ENCODE measurements at regions not wholly inside any gene's neighbourhood (a gene's known extent, or its start where the extent isn't known, plus 50 kb on each side); places are given as distances from the start of the nearest gene placed in this dataset.

DNA sequence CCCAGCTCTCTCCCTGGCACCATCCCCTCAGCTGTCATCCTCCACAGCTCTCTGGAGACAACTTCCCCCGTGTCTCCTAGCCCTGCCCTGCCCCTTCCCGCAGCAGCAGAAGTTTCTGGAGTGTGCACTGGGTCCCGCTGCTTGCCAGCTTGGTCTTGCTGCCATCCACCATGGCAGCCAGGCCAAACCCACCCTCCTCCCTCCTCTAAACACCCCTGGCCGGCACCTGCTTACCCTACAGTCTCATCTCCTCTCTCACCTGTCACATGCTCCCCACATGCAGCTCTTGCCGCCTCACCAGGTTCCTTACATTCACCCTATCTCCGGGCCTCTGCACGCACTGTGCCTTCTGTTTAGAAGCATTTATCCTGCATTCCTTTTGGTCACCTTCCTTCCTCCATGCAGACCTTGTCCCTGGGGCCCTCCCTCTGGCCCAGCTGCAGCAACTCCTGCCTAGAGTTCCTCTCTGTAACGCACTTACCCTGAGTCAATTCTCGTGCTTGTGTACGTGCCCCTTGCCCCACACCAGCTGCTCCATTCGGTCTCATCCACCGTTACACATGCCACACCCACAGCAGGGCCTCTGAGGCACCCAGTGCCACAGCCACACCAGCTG, 93.9 kb upstream of the RET start:
- no peak overlapping the region for H4K91ac ChIP-seq (ENCODE audit: insufficient read length, low read depth, low read length)
- H2AK5ac ChIP-seq (ENCODE audit: insufficient read length, low read length), result no peak overlapping the region
- no CpG with 5 or more reads among the region's 12 CpGs for WGBS (ENCODE audit: extremely low coverage, insufficient read length, low lambda C conversion rate)
- H3K79me2 ChIP-seq (ENCODE audit: insufficient read depth, low read length), result no peaks in the 10 kb centered on the region
- H3K79me1 ChIP-seq (ENCODE audit: insufficient read depth, low read depth, low read length, poor library complexity, severe bottlenecking), result no peaks in the 10 kb centered on the region
- no peaks in the 10 kb centered on the region for H3K9me3 ChIP-seq (ENCODE audit: control insufficient read depth, low read depth, low read length)
- peak overlapping the region in 1 of 3 experiments; percentile 37; a peak in 1 of 7 replicates for H3K27ac Mint-ChIP-seq
- no peak overlapping the region for H3K9ac ChIP-seq (ENCODE audit: extremely low read depth, insufficient read length, low read length)
- no peak overlapping the region for H3K4me3 Mint-ChIP-seq
- H3T11ph ChIP-seq (ENCODE audit: low read length), result no peak overlapping the region
- H2BK120ac ChIP-seq (ENCODE audit: low read depth, low read length, poor library complexity, severe bottlenecking), result no peak overlapping the region
- H3K4me1 ChIP-seq (ENCODE audit: insufficient read depth, low read length), result no peaks in the 10 kb centered on the region
- no peak overlapping the region for H2BK12ac ChIP-seq (ENCODE audit: insufficient read length, low read depth, low read length)
- peak; percentile 20 for DNase-seq
- H2AFZ ChIP-seq (ENCODE audit: low read length), result no peak overlapping the region
- no peaks in the 10 kb centered on the region for H3K27me3 ChIP-seq (ENCODE audit: insufficient read depth, low read length)
- H3K4me1 Mint-ChIP-seq, result peaks cover 0 to 7% of the 10 kb centered on the region in 2 experiments; a peak in 1 of 4 replicates
- no peak for TF ChIP-seq CTCF (conservative IDR thresholded peaks at IDR 0.05)
- no peak overlapping the region for H3K27ac ChIP-seq (ENCODE audit: insufficient read length, low read depth, low read length)
- no peaks in the 10 kb centered on the region; a peak in 1 of 7 replicates for H3K36me3 Mint-ChIP-seq (ENCODE audit: insufficient read depth in 1 of 3, low read depth in 3 of 3)
- H3K27me3 Mint-ChIP-seq (ENCODE audit: low read depth), result no peaks in the 10 kb centered on the region
- no peak overlapping the region for H2BK15ac ChIP-seq (ENCODE audit: low read depth, low read length)
- H3K4ac ChIP-seq (ENCODE audit: low read depth, low read length), result no peak overlapping the region
- no peak overlapping the region for H3K56ac ChIP-seq (ENCODE audit: insufficient read length, low read depth, low read length)
- H3K4me2 ChIP-seq (ENCODE audit: insufficient read depth, insufficient read length, low read length), result no peak overlapping the region
- H4K20me1 ChIP-seq (ENCODE audit: control insufficient read depth, insufficient read depth, insufficient read length), result peaks cover 2% of the 10 kb centered on the region
- H3K9me3 Mint-ChIP-seq, result no peaks in the 10 kb centered on the region
- H3K14ac ChIP-seq (ENCODE audit: insufficient read depth, low read length), result no peak overlapping the region; the same call in 1 of the 2 replicates
- H2BK20ac ChIP-seq (ENCODE audit: low read depth, low read length, poor library complexity, severe bottlenecking), result no peak overlapping the region
- no peak overlapping the region for H2BK5ac ChIP-seq (ENCODE audit: insufficient read length, low read length)
- H3K23ac ChIP-seq (ENCODE audit: insufficient read length, low read depth, low read length), result no peak overlapping the region
- no peak overlapping the region for H4K8ac ChIP-seq (replicated peaks; ENCODE audit: insufficient read length, low read depth, low read length)
- no peak overlapping the region for H4K5ac ChIP-seq (ENCODE audit: insufficient read length, low read depth, low read length)
- no peak overlapping the region for H3K18ac ChIP-seq (ENCODE audit: insufficient read length, low read depth, low read length)
- H3K23me2 ChIP-seq (ENCODE audit: insufficient read length, low read depth, low read length, poor library complexity, severe bottlenecking), result no peaks in the 10 kb centered on the region

Data from H9 (cell line).